ENCODE measurements at regions not wholly inside any gene's neighbourhood (a gene's known extent, or its start where the extent isn't known, plus 50 kb on each side); places are given as distances from the start of the nearest gene placed in this dataset.

GRCh38 chr12:11568762-11569478, 80.6 kb upstream of the ETV6 start:
- no peak for DNase-seq

- no peak for DNase-seq
Measured at GRCh38 chr12:11569716-11570115, 79.8 kb upstream of the ETV6 start.

- no peak for DNase-seq
Measured at GRCh38 chr12:11573880-11574279, 75.6 kb upstream of the ETV6 start.

GRCh38 chr12:11576104-11576503, 73.4 kb upstream of the ETV6 start:
- DNase-seq = no peak

GRCh38 chr12:11577658-11578260, 71.7 kb upstream of the ETV6 start:
- DNase-seq = no peak

GRCh38 chr12:11578461-11578993, 70.9 kb upstream of the ETV6 start:
- DNase-seq = no peak

GRCh38 chr12:11580125-11580751, 69.2 kb upstream of the ETV6 start:
- peak in 1 of 2 experiments; percentile 54 for DNase-seq

GRCh38 chr12:11581179-11581755, 68.2 kb upstream of the ETV6 start:
- peak; percentile 52 to 79 for DNase-seq

GRCh38 chr12:11584221-11584855, 65.1 kb upstream of the ETV6 start:
- peak in 1 of 2 experiments; percentile 61 for DNase-seq

- no peak for DNase-seq
Measured at GRCh38 chr12:11592484-11592883, 57.0 kb upstream of the ETV6 start.

GRCh38 chr12:11593013-11593412, 56.5 kb upstream of the ETV6 start:
- DNase-seq = no peak

GRCh38 chr12:11595080-11595479, 54.4 kb upstream of the ETV6 start:
- no peak for DNase-seq

- DNase-seq = no peak
Measured at GRCh38 chr12:11596141-11596540, 53.3 kb upstream of the ETV6 start.

- DNase-seq = no peak
Measured at GRCh38 chr12:11598900-11599299, 50.6 kb upstream of the ETV6 start.
